HUES48 (cell line): ENCODE measurements at regions not wholly inside any gene's neighbourhood (a gene's known extent, or its start where the extent isn't known, plus 50 kb on each side); places are given as distances from the start of the nearest gene placed in this dataset.

Experiments used
- H3K27ac ChIP-seq: one replicate; pipeline ENCODE4 v1.7.0; 2013; ENCODE audit warnings: low read depth, low read length, inconsistent platforms
- H3K27me3 ChIP-seq: 2 replicates; pipeline ENCODE4 v1.6.1; 2013; ENCODE audit warnings: mild to moderate bottlenecking, low read length; ENCODE audit not compliant: control insufficient read depth, insufficient read depth
- H3K36me3 ChIP-seq: 2 replicates; pipeline ENCODE4 v1.6.1; 2013; ENCODE audit warnings: low read length; ENCODE audit not compliant: control insufficient read depth, insufficient read depth
- H3K4me1 ChIP-seq: 2 replicates; pipeline ENCODE4 v1.6.1; 2013; ENCODE audit warnings: mild to moderate bottlenecking, low read length; ENCODE audit not compliant: control insufficient read depth, insufficient read depth
- H3K4me3 ChIP-seq: 2 replicates; pipeline ENCODE4 v1.5.1; 2013; ENCODE audit warnings: mild to moderate bottlenecking, low read depth, low read length
- H3K9ac ChIP-seq: 2 replicates; pipeline ENCODE4 v1.6.1; 2013; ENCODE audit warnings: mild to moderate bottlenecking, low read depth, low read length, moderate library complexity
- H3K9me3 ChIP-seq: 2 replicates; pipeline ENCODE4 v1.6.1; 2013; ENCODE audit warnings: low read length; ENCODE audit not compliant: control insufficient read depth, insufficient read depth

DNA sequence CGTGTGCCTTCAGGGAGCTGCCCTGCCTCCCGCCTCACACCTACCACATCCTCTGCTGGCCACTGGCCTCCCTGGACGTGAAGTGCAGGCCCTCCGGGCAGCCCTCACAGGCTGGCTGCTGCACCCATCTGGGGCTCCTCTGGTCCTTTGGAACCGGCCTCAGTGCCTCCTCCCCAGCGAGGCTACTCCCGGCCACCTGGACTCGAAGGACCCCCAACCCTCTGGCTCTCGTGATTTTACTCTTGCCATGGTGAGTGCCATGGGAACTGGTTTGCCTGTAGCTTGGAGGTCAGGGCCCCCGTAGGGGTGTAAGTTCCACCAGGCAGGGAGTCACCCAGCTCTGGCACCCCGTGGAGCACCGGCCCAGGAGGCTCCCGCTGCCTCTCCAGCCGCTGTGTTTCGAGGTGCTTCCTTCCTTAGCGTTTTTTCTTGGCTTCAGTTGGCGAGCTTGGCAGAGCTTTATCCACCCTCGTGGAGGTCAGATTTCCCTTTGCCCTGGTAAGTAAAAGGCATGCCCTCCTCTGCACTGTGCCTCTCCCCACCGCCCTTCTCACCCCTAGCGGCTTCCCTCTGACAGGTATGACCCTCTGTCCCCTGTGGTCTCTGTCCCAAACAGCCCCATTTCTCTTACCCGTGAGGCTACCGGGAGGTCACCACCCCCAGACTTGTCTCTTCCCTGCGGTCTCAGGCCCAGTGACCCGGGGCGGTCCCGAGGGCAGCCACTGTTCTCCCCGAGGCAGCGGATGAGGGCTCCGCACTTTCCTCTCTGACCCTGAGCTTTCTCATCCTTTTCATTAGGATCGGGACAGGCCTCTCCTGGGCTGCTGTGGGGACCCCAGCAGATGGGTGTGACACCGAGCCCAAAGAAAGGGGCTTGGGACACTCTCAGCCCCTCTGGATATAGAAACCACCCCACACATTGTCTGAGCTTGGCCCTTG, 203.1 kb upstream of the C14orf180 start:
- no peaks in the 10 kb centered on the region for H3K9me3 ChIP-seq
- H3K27me3 ChIP-seq = no peaks in the 10 kb centered on the region
- H3K4me3 ChIP-seq = no peak overlapping the region
- no peak overlapping the region for H3K9ac ChIP-seq
- H3K27ac ChIP-seq = no peak overlapping the region
- H3K36me3 ChIP-seq = no peaks in the 10 kb centered on the region
- H3K4me1 ChIP-seq = no peaks in the 10 kb centered on the region

DNA sequence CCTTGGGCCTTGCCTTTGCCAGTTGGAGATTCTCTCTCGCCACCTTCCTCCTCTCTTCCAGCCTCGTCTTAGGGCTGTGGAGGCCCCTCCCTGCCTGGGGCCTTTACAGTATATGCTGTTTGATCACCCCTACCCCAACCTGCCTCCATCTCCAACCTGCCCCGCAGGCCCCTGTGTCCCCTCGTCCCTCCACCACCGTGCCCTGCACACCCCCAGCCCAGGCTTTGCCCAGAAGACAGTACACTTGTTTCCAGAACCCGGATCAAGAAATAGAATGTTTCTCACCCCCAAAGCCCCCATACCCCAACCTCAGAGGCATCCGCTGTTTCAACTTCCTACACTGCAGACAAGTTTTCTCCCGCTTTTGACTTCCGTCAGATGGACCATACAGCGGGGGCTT, 202.3 kb upstream of the C14orf180 start:
- no peak overlapping the region for H3K4me3 ChIP-seq
- H3K9ac ChIP-seq = no peak overlapping the region
- H3K27ac ChIP-seq = no peak overlapping the region
- H3K36me3 ChIP-seq = no peaks in the 10 kb centered on the region
- no peaks in the 10 kb centered on the region for H3K9me3 ChIP-seq
- H3K27me3 ChIP-seq = no peaks in the 10 kb centered on the region
- no peaks in the 10 kb centered on the region for H3K4me1 ChIP-seq

DNA sequence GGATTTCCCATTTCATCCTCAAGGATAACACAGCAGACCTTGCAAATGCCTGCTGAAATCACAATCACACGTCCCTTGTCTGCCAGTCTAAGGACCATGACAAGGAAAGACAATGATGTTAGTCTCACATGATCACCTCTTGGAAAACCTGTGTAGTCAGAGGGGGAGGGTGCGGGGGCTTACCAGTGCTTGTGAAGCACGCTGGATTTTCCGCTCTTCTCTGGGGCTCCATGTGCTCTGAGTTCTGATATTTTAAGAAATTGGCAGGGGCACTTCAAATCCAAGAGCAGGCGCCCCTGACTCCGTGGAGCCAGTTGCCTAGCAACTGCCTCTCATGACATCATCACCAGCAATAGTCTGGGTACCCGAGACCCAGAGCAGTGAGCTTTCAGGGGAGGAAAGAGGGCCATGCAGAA, 200.9 kb upstream of the C14orf180 start:
- no peak overlapping the region for H3K27ac ChIP-seq
- no peaks in the 10 kb centered on the region for H3K9me3 ChIP-seq
- H3K4me3 ChIP-seq = no peak overlapping the region
- no peaks in the 10 kb centered on the region for H3K36me3 ChIP-seq
- no peaks in the 10 kb centered on the region for H3K4me1 ChIP-seq
- no peaks in the 10 kb centered on the region for H3K27me3 ChIP-seq
- no peak overlapping the region for H3K9ac ChIP-seq

DNA sequence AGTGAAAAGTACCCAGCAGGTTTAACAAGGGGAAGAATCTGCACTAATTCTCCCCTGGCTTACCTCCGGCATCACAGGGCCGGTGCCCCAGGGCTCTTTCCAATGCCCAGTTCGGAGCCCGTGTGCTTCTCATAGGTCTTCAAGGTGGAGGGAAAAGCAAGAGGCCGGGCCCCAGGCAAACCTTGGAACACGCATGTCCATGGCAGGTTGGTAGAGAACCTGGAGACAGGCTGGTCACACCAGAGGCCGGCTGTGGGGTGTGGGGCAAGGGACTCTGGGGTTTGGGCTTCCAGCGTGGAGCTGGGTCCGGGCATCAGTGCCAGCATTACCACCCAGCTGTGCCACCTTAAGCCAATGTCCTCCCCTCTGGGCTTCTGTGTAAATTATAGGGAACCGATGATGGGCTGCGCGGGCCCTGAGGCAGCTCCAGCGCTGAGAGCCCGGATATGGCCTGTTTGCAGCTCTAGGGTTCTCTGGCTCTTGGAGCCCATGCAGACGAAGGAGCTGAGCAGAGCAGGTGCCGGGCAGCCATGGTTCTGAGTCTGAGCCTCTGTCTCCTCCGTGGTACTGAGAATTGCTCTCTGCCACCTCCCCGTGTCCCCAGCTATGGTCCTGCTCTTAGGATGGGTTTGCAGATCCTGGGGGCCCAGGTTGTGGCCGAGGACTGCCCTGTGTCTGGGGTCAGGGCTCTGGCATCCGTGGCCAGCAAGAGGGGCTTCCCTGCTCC, 197.0 kb upstream of the C14orf180 start:
- no peaks in the 10 kb centered on the region for H3K9me3 ChIP-seq
- no peaks in the 10 kb centered on the region for H3K36me3 ChIP-seq
- H3K27me3 ChIP-seq = no peaks in the 10 kb centered on the region
- no peak overlapping the region for H3K9ac ChIP-seq
- H3K27ac ChIP-seq = no peak overlapping the region
- H3K4me1 ChIP-seq = no peaks in the 10 kb centered on the region
- no peak overlapping the region for H3K4me3 ChIP-seq

DNA sequence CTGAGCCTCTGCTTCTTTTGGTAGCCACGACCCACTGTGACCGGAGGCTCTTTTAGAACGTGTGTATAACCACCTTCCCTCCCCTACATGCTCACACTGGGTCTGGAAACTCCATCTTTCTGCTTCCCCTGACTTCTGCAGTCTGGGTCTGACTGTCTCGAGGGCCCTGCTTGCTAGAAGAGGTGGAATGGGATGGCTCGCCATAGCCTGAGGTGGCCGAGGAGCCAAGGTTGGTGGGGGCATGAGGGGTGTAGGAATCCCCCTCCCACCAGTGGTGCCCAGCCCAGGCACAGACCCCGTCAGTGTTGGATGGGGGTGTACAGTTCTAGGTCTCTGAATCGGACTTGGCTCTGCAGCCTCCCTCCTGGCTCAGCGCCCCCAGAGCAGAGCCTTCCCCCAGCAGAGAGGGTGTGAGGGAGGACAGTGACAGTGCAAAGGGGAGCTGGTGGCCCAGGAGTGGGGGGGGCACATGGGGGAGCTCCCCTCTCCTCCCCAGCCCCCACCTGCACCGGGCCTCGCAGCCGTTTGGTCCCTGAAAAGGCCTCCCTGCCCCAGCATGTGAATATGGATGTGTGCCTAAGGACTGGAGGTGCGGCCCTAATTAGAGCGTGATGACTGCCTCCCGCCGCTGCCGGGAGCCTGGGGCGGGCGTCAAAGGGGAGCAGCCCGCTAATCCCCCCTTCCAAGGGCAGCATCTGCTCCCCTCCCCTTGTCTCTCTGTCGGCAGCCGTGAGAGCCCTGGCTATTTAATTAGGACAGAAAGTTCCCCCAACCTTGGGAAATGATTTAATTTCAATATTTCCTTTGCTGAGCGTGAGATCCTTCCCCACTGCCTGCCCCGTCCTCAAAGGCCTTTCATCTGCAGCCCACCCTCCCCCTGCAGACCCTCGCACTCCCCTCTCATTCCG, 196.2 kb upstream of the C14orf180 start:
- Histone ChIP-seq H3K36me3 (no peaks in the 10 kb centered on the region), H3K9me3 (no peaks in the 10 kb centered on the region), H3K9ac (no peak overlapping the region), H3K27me3 (no peaks in the 10 kb centered on the region), H3K27ac (no peak overlapping the region), H3K4me1 (no peaks in the 10 kb centered on the region), H3K4me3 (no peak overlapping the region)

GRCh38 chr14:104383996-104384775, 195.4 kb upstream of the C14orf180 start:
- Histone ChIP-seq H3K27ac (no peak overlapping the region), H3K9ac (no peak overlapping the region), H3K4me3 (no peak overlapping the region), H3K36me3 (no peaks in the 10 kb centered on the region), H3K27me3 (no peaks in the 10 kb centered on the region), H3K9me3 (no peaks in the 10 kb centered on the region), H3K4me1 (no peaks in the 10 kb centered on the region)

- H3K27ac ChIP-seq = no peak overlapping the region
- H3K36me3 ChIP-seq = no peaks in the 10 kb centered on the region
- no peak overlapping the region for H3K4me3 ChIP-seq
- no peaks in the 10 kb centered on the region for H3K9me3 ChIP-seq
- H3K9ac ChIP-seq = no peak overlapping the region
- H3K27me3 ChIP-seq = no peaks in the 10 kb centered on the region
- no peaks in the 10 kb centered on the region for H3K4me1 ChIP-seq
Observed at GRCh38 chr14:104384776-104385071, 194.8 kb upstream of the C14orf180 start.

- no peak overlapping the region for H3K4me3 ChIP-seq
- no peaks in the 10 kb centered on the region for H3K9me3 ChIP-seq
- H3K27ac ChIP-seq = no peak overlapping the region
- H3K4me1 ChIP-seq = no peaks in the 10 kb centered on the region
- no peaks in the 10 kb centered on the region for H3K27me3 ChIP-seq
- no peaks in the 10 kb centered on the region for H3K36me3 ChIP-seq
- no peak overlapping the region for H3K9ac ChIP-seq
Observed at GRCh38 chr14:104385111-104385510, 194.5 kb upstream of the C14orf180 start.

GRCh38 chr14:104385531-104386101, 193.9 kb upstream of the C14orf180 start:
- no peaks in the 10 kb centered on the region for H3K9me3 ChIP-seq
- H3K27ac ChIP-seq = no peak overlapping the region
- H3K4me3 ChIP-seq = no peak overlapping the region
- no peaks in the 10 kb centered on the region for H3K27me3 ChIP-seq
- H3K36me3 ChIP-seq = no peaks in the 10 kb centered on the region
- no peaks in the 10 kb centered on the region for H3K4me1 ChIP-seq
- no peak overlapping the region for H3K9ac ChIP-seq
